ENCODE measurements at regions not wholly inside any gene's neighbourhood (a gene's known extent, or its start where the extent isn't known, plus 50 kb on each side); places are given as distances from the start of the nearest gene placed in this dataset.

- TF ChIP-seq POLR2A (IDR thresholded peaks at IDR 0.05; ENCODE audit: control extremely low read depth in 1 of 2, low read depth in 2 of 2, low read length in 2 of 2) (no peak), TAF1 (IDR thresholded peaks at IDR 0.05; ENCODE audit: low read depth, low read length) (no peak), EZH2 (IDR thresholded peaks at IDR 0.05; ENCODE audit: low read depth, low read length, severe bottlenecking) (no peak), JUN (IDR thresholded peaks at IDR 0.05; ENCODE audit: low read depth, low read length) (no peak), SP4 (IDR thresholded peaks at IDR 0.05; ENCODE audit: low read length) (no peak), KDM5A (IDR thresholded peaks at IDR 0.05; ENCODE audit: low read length) (no peak), E2F6 (IDR thresholded peaks at IDR 0.05) (no peak)
Observed at GRCh38 chr1:218867066-218867465, 306.6 kb upstream of the LYPLAL1 start (continued).
